HG03108 (cell line): ENCODE measurements at regions not wholly inside any gene's neighbourhood (a gene's known extent, or its start where the extent isn't known, plus 50 kb on each side); places are given as distances from the start of the nearest gene placed in this dataset.

Experiments used
- ATAC-seq: cut with Tn5 transposase; IDR thresholded peaks from one replicate; pipeline ENCODE4 v1.9.1; 2021; ENCODE audit warnings: moderate library complexity; ENCODE audit not compliant: unreplicated experiment

GRCh38 chr3:181660337-181660736 is 51.4 kb upstream of the SOX2 start:
- no peak for ATAC-seq

GRCh38 chr3:181637456-181637855 is 74.3 kb upstream of the SOX2 start:
- no peak for ATAC-seq

GRCh38 chr3:181637056-181637455 is 74.7 kb upstream of the SOX2 start:
- ATAC-seq, result no peak

GRCh38 chr3:181635141-181635540 is 76.6 kb upstream of the SOX2 start:
- no peak for ATAC-seq

GRCh38 chr3:181633556-181633955 is 78.2 kb upstream of the SOX2 start:
- ATAC-seq, result no peak

- no peak for ATAC-seq
These were observed 79.8 kb upstream of the SOX2 start for GRCh38 chr3:181631901-181632300.

GRCh38 chr3:181630853-181631252 is 80.9 kb upstream of the SOX2 start:
- ATAC-seq, result no peak

GRCh38 chr3:181629711-181630110 is 82.0 kb upstream of the SOX2 start:
- ATAC-seq, result no peak

GRCh38 chr3:181629029-181629428 is 82.7 kb upstream of the SOX2 start:
- no peak for ATAC-seq

GRCh38 chr3:181628384-181628783 is 83.3 kb upstream of the SOX2 start:
- ATAC-seq, result no peak

- no peak for ATAC-seq
These were observed 85.7 kb upstream of the SOX2 start for GRCh38 chr3:181626036-181626435.

- no peak for ATAC-seq
These were observed 87.6 kb upstream of the SOX2 start for GRCh38 chr3:181623924-181624694.

GRCh38 chr3:181622365-181622764 is 89.4 kb upstream of the SOX2 start:
- no peak for ATAC-seq

- no peak for ATAC-seq
These were observed 91.8 kb upstream of the SOX2 start for GRCh38 chr3:181619897-181620296.

- no peak for ATAC-seq
These were observed 93.5 kb upstream of the SOX2 start for GRCh38 chr3:181618260-181618659.

GRCh38 chr3:181616088-181617070 is 95.3 kb upstream of the SOX2 start:
- ATAC-seq, result no peak

- no peak for ATAC-seq
These were observed 96.1 kb upstream of the SOX2 start for GRCh38 chr3:181615666-181616065.

- ATAC-seq, result no peak
These were observed 96.8 kb upstream of the SOX2 start for GRCh38 chr3:181614878-181615277.

GRCh38 chr3:181613813-181614212 is 97.9 kb upstream of the SOX2 start:
- ATAC-seq, result no peak

- ATAC-seq, result no peak
These were observed 98.5 kb upstream of the SOX2 start for GRCh38 chr3:181613191-181613590.

- no peak for ATAC-seq
These were observed 100.8 kb upstream of the SOX2 start for GRCh38 chr3:181610973-181611265.
